ENCODE measurements at regions not wholly inside any gene's neighbourhood (a gene's known extent, or its start where the extent isn't known, plus 50 kb on each side); places are given as distances from the start of the nearest gene placed in this dataset.

- no peak overlapping the region for H3K4me2 ChIP-seq (ENCODE audit: low read length)
- H2AFZ ChIP-seq (ENCODE audit: low read length): no peak overlapping the region
- no peaks in the 10 kb centered on the region for H3K79me2 ChIP-seq (ENCODE audit: low read length)
- ChIA-PET CTCF (no interaction called here), POLR2A (ENCODE audit: unreplicated experiment) (no interaction called here)
- no peak overlapping the region for H3K4me3 ChIP-seq (ENCODE audit: low read length)
- H4K20me1 ChIP-seq (ENCODE audit: low read length): no peaks in the 10 kb centered on the region
- DNase-seq: no peak
- H3K9me3 ChIP-seq (ENCODE audit: low read length): no peaks in the 10 kb centered on the region
- no peaks in the 10 kb centered on the region for H3K36me3 ChIP-seq (ENCODE audit: low read depth, low read length)
- no peak overlapping the region for H3K9ac ChIP-seq (ENCODE audit: low read length)
- intact Hi-C loops (cut with micrococcal nuclease): no loop called here
- no peak for ATAC-seq
- no peak for TF ChIP-seq EZH2phosphoT487 (IDR thresholded peaks at IDR 0.05; ENCODE audit: borderline replicate concordance, low read length)
- TF ChIP-seq EZH2 (IDR thresholded peaks at IDR 0.05; ENCODE audit: low read length, unreplicated experiment): no peak
- TF ChIP-seq CTCF (conservative IDR thresholded peaks at IDR 0.05; ENCODE audit: low read depth, low read length): no peak
- H3K27ac ChIP-seq (ENCODE audit: low read length): no peak overlapping the region
- no peaks in the 10 kb centered on the region for H3K27me3 ChIP-seq (ENCODE audit: low read length)
- H3K4me1 ChIP-seq (ENCODE audit: insufficient read depth, low read length): no peaks in the 10 kb centered on the region
- BruUV-seq (replicated peaks): no TSS peak
- no peaks in the 10 kb centered on the region for H3F3A ChIP-seq (ENCODE audit: low read length, unreplicated experiment)
- H3K9me2 ChIP-seq (replicated peaks; ENCODE audit: low read length): no peaks in the 10 kb centered on the region
Measured at GRCh38 chr13:84430446-84430845, 548.2 kb upstream of the SLITRK1 start.

- no peaks in the 10 kb centered on the region for H3F3A ChIP-seq (ENCODE audit: low read length, unreplicated experiment)
- H3K79me2 ChIP-seq (ENCODE audit: low read length): no peaks in the 10 kb centered on the region
- H3K9me2 ChIP-seq (replicated peaks; ENCODE audit: low read length): no peaks in the 10 kb centered on the region
- H3K27ac ChIP-seq (ENCODE audit: low read length): no peak overlapping the region
- no peak overlapping the region for H2AFZ ChIP-seq (ENCODE audit: low read length)
- no peak overlapping the region for H3K4me3 ChIP-seq (ENCODE audit: low read length)
- H3K27me3 ChIP-seq (ENCODE audit: low read length): no peaks in the 10 kb centered on the region
- TF ChIP-seq CTCF (conservative IDR thresholded peaks at IDR 0.05; ENCODE audit: low read depth, low read length): no peak
- no peak for TF ChIP-seq EZH2phosphoT487 (IDR thresholded peaks at IDR 0.05; ENCODE audit: borderline replicate concordance, low read length)
- TF ChIP-seq EZH2 (IDR thresholded peaks at IDR 0.05; ENCODE audit: low read length, unreplicated experiment): no peak
- peak; percentile 31 for ATAC-seq
- no TSS peak for BruUV-seq (replicated peaks)
- H3K4me2 ChIP-seq (ENCODE audit: low read length): no peak overlapping the region
- intact Hi-C loops (cut with micrococcal nuclease): no loop called here
- DNase-seq: no peak
- no peaks in the 10 kb centered on the region for H3K36me3 ChIP-seq (ENCODE audit: low read depth, low read length)
- POLR2A ChIA-PET (ENCODE audit: unreplicated experiment): no interaction called here
- CTCF ChIA-PET: no interaction called here
- H3K4me1 ChIP-seq (ENCODE audit: insufficient read depth, low read length): no peaks in the 10 kb centered on the region
- H3K9me3 ChIP-seq (ENCODE audit: low read length): no peaks in the 10 kb centered on the region
- no peaks in the 10 kb centered on the region for H4K20me1 ChIP-seq (ENCODE audit: low read length)
- H3K9ac ChIP-seq (ENCODE audit: low read length): no peak overlapping the region
Measured at GRCh38 chr13:84430015-84430414, 547.7 kb upstream of the SLITRK1 start.

- H3K4me3 ChIP-seq (ENCODE audit: low read length): no peak overlapping the region
- ChIA-PET CTCF (no interaction called here), POLR2A (ENCODE audit: unreplicated experiment) (no interaction called here)
- no peak overlapping the region for H3K9ac ChIP-seq (ENCODE audit: low read length)
- H3K9me2 ChIP-seq (replicated peaks; ENCODE audit: low read length): no peaks in the 10 kb centered on the region
- no peaks in the 10 kb centered on the region for H4K20me1 ChIP-seq (ENCODE audit: low read length)
- BruUV-seq (replicated peaks): no TSS peak
- no peak overlapping the region for H3K4me2 ChIP-seq (ENCODE audit: low read length)
- H2AFZ ChIP-seq (ENCODE audit: low read length): no peak overlapping the region
- intact Hi-C loops (cut with micrococcal nuclease): no loop called here
- H3K4me1 ChIP-seq (ENCODE audit: insufficient read depth, low read length): no peaks in the 10 kb centered on the region
- no peaks in the 10 kb centered on the region for H3K27me3 ChIP-seq (ENCODE audit: low read length)
- no peaks in the 10 kb centered on the region for H3F3A ChIP-seq (ENCODE audit: low read length, unreplicated experiment)
- no peak for DNase-seq
- TF ChIP-seq CTCF (conservative IDR thresholded peaks at IDR 0.05; ENCODE audit: low read depth, low read length): no peak
- no peak for TF ChIP-seq EZH2 (IDR thresholded peaks at IDR 0.05; ENCODE audit: low read length, unreplicated experiment)
- TF ChIP-seq EZH2phosphoT487 (IDR thresholded peaks at IDR 0.05; ENCODE audit: borderline replicate concordance, low read length): no peak
- no peak for ATAC-seq
- H3K79me2 ChIP-seq (ENCODE audit: low read length): no peaks in the 10 kb centered on the region
- H3K9me3 ChIP-seq (ENCODE audit: low read length): no peaks in the 10 kb centered on the region
- no peaks in the 10 kb centered on the region for H3K36me3 ChIP-seq (ENCODE audit: low read depth, low read length)
- H3K27ac ChIP-seq (ENCODE audit: low read length): no peak overlapping the region
Measured at GRCh38 chr13:84418041-84418440, 535.8 kb upstream of the SLITRK1 start.
